Testis (tissue), 2 donors: ENCODE measurements at regions not wholly inside any gene's neighbourhood (a gene's known extent, or its start where the extent isn't known, plus 50 kb on each side); places are given as distances from the start of the nearest gene placed in this dataset.
"Not testable (repeated sequence)": the region's sequence is repeated elsewhere in the genome, so short reads cannot be mapped to it uniquely, and the experiment has no call there.

Experiments
- DNase-seq: peaks from one replicate; pipeline ENCODE4 v3.0.0-alpha.2; 2019
- H3K27ac ChIP-seq, 2 donors: fragments of 200-600 bp; sonication (generic); one replicate each; pipeline ENCODE4 v1.5.1; 2019
- H3K27me3 ChIP-seq: fragments of 200-600 bp; sonication (generic); one replicate; pipeline ENCODE4 v1.5.1; 2019
- H3K36me3 ChIP-seq: fragments of 200-600 bp; sonication (generic); one replicate; pipeline ENCODE4 v1.5.1; 2017; ENCODE audit warnings: low read depth; ENCODE audit errors: missing control alignments
- H3K4me1 ChIP-seq: fragments of 200-600 bp; sonication (generic); one replicate; pipeline ENCODE4 v1.5.1; 2019
- H3K4me3 ChIP-seq, 2 donors: fragments of 200-600 bp; sonication (generic); one replicate each; pipeline ENCODE4 v1.5.1; 2017 to 2019
- H3K9me3 ChIP-seq: fragments of 200-600 bp; sonication (generic); one replicate; pipeline ENCODE4 v1.5.1; 2017
- POLR2A ChIP-seq: fragments of 450-650 bp; IDR thresholded peaks from one replicate; pipeline ENCODE4 v1.6.1; 2017; ENCODE audit warnings: antibody characterized with exemption, mild to moderate bottlenecking, moderate library complexity
- WGBS, 2 donors: methylation state at CpG; one replicate each; pipeline ENCODE4 v1.1.5; 2018; 5-methylcytosine and 5-hydroxymethylcytosine counted together
- intact Hi-C: fragments of 100-400 bp; cut with DNase I; formaldehyde crosslinking; loops from one replicate; pipeline ENCODE4 v1.15.1; 2023; ENCODE audit warnings: low total_unique reads
- TF ChIP-seq, protein P1 (sequence below), 3 experiments: fragments of 450-650 bp in 2 of 3; fragments of 200-600 bp in 1 of 3; sonication (generic) in 1 of 3; IDR thresholded peaks; one replicate each; pipeline ENCODE4 v1.5.1; 2016 to 2019; ENCODE audit warnings: antibody characterized with exemption in 3 of 3, mild to moderate bottlenecking in 2 of 3, moderate library complexity in 1 of 3

DNA sequence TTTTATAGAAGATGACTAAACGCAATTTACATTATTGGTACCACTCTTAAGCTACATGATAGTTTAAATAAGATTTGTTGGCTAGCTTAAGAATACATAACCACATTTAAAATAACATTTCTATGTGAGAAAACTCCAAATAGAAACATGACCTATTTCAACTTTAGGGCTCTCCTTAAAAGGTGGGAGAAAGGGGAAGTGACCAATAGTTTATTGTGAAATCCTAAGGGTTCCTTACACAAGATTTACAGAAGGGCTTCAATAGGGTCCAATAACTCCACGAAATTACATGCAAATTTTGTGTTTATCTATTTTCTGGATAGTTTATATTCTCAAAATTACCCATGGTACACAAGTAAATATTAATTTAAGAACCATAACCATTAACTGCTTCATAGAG lies 91.6 kb upstream of the DST start:
- WGBS, 2 donors, result 91% methylated on average over 2 of the region's 2 CpGs
- DNase-seq, result no peak
- no peak for TF ChIP-seq POLR2A
- TF ChIP-seq, protein P1, sequence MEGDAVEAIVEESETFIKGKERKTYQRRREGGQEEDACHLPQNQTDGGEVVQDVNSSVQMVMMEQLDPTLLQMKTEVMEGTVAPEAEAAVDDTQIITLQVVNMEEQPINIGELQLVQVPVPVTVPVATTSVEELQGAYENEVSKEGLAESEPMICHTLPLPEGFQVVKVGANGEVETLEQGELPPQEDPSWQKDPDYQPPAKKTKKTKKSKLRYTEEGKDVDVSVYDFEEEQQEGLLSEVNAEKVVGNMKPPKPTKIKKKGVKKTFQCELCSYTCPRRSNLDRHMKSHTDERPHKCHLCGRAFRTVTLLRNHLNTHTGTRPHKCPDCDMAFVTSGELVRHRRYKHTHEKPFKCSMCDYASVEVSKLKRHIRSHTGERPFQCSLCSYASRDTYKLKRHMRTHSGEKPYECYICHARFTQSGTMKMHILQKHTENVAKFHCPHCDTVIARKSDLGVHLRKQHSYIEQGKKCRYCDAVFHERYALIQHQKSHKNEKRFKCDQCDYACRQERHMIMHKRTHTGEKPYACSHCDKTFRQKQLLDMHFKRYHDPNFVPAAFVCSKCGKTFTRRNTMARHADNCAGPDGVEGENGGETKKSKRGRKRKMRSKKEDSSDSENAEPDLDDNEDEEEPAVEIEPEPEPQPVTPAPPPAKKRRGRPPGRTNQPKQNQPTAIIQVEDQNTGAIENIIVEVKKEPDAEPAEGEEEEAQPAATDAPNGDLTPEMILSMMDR (IDR thresholded peaks at IDR 0.05), result no peak
- H3K27ac ChIP-seq, result no peak overlapping the region
- H3K27me3 ChIP-seq, result no peaks in the 10 kb centered on the region
- peaks cover 4% of the 10 kb centered on the region for H3K4me1 ChIP-seq
- intact Hi-C loops, result no loop called here
- no peaks in the 10 kb centered on the region for H3K36me3 ChIP-seq
- no peak overlapping the region for H3K4me3 ChIP-seq
- H3K9me3 ChIP-seq, result no peaks in the 10 kb centered on the region

DNA sequence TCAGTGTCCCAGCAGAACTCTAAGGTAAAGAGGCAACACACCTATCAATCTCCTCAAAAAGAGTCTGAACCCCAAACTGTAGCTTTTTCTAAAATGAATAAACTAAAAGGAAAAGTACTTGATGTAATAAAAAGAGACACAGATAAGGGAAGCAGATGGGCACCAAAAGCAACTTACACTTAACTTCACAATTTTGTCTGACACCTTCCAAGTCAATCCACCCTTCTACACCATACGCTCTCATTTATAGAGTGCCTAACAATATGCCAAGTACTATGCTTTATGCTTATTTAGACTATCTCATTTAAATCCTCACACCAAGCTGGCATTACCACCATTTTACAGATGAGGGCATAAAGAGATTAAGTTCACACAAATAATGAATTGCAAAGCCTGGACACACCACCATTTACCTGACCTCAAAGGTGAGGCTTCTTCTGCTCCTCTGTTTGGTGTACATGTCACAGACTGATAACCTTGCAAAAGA lies 90.6 kb upstream of the DST start:
- H3K4me3 ChIP-seq, result no peak overlapping the region
- H3K9me3 ChIP-seq, result no peaks in the 10 kb centered on the region
- DNase-seq, result no peak
- 94 to 98% methylated on average over 1 of the region's 1 CpG for WGBS, 2 donors
- H3K27me3 ChIP-seq, result no peaks in the 10 kb centered on the region
- H3K27ac ChIP-seq, result no peak overlapping the region
- no peak for TF ChIP-seq POLR2A
- TF ChIP-seq, protein P1 (IDR thresholded peaks at IDR 0.05), result no peak
- intact Hi-C loops, result no loop called here
- peaks cover 4% of the 10 kb centered on the region for H3K4me1 ChIP-seq
- no peaks in the 10 kb centered on the region for H3K36me3 ChIP-seq

DNA sequence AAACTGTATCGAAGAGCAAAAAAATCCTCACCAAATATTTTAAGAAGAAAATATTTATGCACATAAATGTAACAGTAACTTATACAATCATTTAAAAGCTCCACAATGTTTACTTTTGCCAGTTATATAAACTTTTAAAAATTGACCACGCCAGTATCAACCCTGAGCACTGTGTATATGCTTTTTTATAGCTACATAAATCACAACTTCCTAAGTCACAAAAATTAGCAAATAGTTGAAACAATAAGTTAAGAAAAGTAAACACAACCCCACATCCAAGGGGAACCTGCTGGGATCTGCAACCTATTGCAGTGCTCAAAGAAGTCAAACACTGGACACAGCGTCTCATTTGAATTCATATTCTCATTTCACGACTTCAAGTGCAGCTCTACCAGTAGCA lies 89.8 kb upstream of the DST start:
- H3K4me1 ChIP-seq, result peaks cover 4% of the 10 kb centered on the region
- DNase-seq, result no peak
- H3K36me3 ChIP-seq, result no peaks in the 10 kb centered on the region
- intact Hi-C loops, result no loop called here
- no peak overlapping the region for H3K4me3 ChIP-seq
- no peak overlapping the region for H3K27ac ChIP-seq
- H3K27me3 ChIP-seq, result no peaks in the 10 kb centered on the region
- no peaks in the 10 kb centered on the region for H3K9me3 ChIP-seq
- WGBS, 2 donors, result 74 to 77% methylated on average over 4 of the region's 4 CpGs
- TF ChIP-seq, protein P1 (IDR thresholded peaks at IDR 0.05), result no peak
- TF ChIP-seq POLR2A, result no peak

DNA sequence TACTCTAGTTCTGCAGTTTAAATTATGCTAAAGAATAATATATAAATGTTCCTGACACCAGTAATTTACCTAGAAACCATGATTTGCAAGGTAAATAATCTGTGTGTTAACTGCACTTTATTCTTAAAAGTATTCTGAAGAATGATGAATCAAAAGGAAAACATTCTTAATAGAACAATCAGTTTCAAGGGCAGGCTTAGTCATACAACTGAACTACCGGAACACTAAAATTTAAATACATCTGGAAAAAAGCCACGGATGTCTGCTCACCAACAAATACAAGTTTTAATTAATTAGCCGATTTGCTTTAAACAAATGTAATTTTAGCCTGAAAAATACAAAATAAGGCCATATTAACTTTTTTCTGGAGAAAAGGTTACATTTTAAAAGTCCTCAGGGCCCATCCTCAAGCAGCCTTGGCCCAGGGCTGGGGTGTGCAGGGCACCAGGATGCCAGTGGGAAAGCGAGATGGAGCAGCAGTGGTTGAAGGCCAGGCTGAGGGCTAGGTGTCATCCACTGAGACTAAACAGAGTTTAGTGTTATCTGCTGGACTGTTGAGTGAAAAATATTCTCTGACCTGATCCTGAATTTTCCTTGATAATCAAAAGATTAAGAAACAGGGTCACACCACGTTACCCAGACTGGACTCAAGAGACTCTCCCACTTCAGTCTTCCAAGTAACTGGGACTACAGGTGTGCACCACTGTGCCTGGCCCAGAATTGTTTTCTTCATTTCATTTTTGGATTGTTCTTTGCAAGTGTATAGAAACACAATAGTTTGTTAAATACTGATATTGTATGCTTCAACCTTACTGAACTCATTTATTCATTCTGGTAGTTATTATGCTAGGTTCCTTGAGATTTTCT lies 88.2 kb upstream of the DST start:
- H3K4me1 ChIP-seq, result peaks cover 4% of the 10 kb centered on the region
- TF ChIP-seq, protein P1 (IDR thresholded peaks at IDR 0.05), result no peak
- no peak for TF ChIP-seq POLR2A
- H3K4me3 ChIP-seq, result no peak overlapping the region
- no peak for DNase-seq
- intact Hi-C loops, result no loop called here
- H3K27ac ChIP-seq, result no peak overlapping the region
- 56 to 66% methylated on average over 5 of the region's 5 CpGs for WGBS, 2 donors
- H3K27me3 ChIP-seq, result no peaks in the 10 kb centered on the region
- no peaks in the 10 kb centered on the region for H3K9me3 ChIP-seq
- no peaks in the 10 kb centered on the region for H3K36me3 ChIP-seq

DNA sequence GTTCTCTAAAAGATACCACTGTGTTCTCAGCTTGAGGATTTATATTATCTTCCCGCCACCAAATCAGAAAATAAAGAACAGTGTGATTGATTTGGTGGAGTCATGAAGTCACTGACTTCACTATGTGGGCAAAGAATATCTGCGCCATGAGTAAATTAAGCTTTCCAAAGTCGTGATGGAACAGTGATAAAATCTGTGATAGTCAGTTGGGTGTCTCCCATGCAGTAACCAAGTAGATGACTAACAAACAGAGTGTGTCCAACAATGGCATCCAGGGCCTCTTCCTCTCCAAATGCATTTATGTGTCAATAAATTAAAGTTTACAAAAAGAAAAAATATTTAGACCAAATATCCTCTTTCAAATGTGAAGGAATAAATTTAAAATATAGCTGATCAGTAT lies 87.0 kb upstream of the DST start:
- TF ChIP-seq, protein P1 (IDR thresholded peaks at IDR 0.05), result no peak
- no peak for TF ChIP-seq POLR2A
- peaks cover 4% of the 10 kb centered on the region for H3K4me1 ChIP-seq

DNA sequence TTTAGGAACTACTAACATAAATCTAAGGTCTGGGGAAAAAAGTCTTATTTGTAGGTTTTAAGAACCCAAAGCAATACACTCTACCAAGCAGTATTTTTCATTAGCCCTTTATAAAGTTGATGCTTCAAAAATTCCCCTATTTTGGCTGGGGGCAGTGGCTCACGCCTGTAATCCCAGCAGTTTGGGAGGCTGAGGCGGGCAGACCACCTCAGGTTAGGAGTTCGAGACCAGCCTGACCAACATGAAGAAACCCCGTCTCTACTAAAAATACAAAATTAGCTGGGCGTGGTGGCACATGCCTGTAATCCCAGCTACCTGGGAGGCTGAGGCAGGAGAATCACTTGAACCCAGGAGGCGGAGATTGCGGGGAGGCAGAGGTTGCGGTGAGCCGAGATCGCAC lies 86.5 kb upstream of the DST start:
- H3K4me3 ChIP-seq, H3K9me3 ChIP-seq, H3K27me3 ChIP-seq, intact Hi-C loops, H3K27ac ChIP-seq, DNase-seq, H3K36me3 ChIP-seq, H3K4me1 ChIP-seq: not testable (repeated sequence)
- 97 to 100% methylated on average over 10 of the region's 10 CpGs for WGBS, 2 donors

More for the DNA sequence above, 87.0 kb upstream of the DST start:
- Histone ChIP-seq H3K9me3 (no peaks in the 10 kb centered on the region), H3K4me3 (no peak overlapping the region), H3K27me3 (no peaks in the 10 kb centered on the region), H3K36me3 (no peaks in the 10 kb centered on the region), H3K27ac (no peak overlapping the region)
- WGBS, 2 donors, result 78 to 82% methylated on average over 3 of the region's 3 CpGs
- no peak for DNase-seq
- intact Hi-C loops, result no loop called here
